Activated T-cell treated with anti-CD3 and anti-CD28 coated beads, Interleukin-2, amount 50 U/mL, for 4 hours (primary cell): ENCODE measurements at regions not wholly inside any gene's neighbourhood (a gene's known extent, or its start where the extent isn't known, plus 50 kb on each side); places are given as distances from the start of the nearest gene placed in this dataset.
A peak's percentile ranks its signal among the peaks of the same experiment; 100 is the strongest.
"Not testable (repeated sequence)": the region's sequence is repeated elsewhere in the genome, so short reads cannot be mapped to it uniquely, and the experiment has no call there.

Source experiments
- ATAC-seq, 2 donors: fragments of 200-7000 bp; cut with Tn5 transposase; one replicate each; pipeline ENCODE4 v1.10.0; 2021
- DNase-seq: peaks from one replicate; pipeline ENCODE4 v3.0.0-alpha.2; 2020
- H3K27me3 Mint-ChIP-seq: one replicate; pipeline ENCODE4 v1.8.0; 2021; ENCODE audit warnings: low read depth, mixed read lengths
- H3K36me3 Mint-ChIP-seq: one replicate; pipeline ENCODE4 v1.8.0; 2022; ENCODE audit warnings: mixed read lengths; ENCODE audit not compliant: insufficient read depth
- H3K4me1 Mint-ChIP-seq: one replicate; pipeline ENCODE4 v1.8.0; 2021; ENCODE audit warnings: low read depth, mixed read lengths
- H3K4me3 Mint-ChIP-seq: one replicate; pipeline ENCODE4 v1.8.0; 2021; ENCODE audit warnings: mild to moderate bottlenecking, moderate library complexity, mixed read lengths
- H3K9me3 Mint-ChIP-seq: one replicate; pipeline ENCODE4 v1.8.0; 2021; ENCODE audit warnings: mixed read lengths

- Mint-ChIP-seq H3K9me3 (no peaks in the 10 kb centered on the region), H3K4me1 (no peaks in the 10 kb centered on the region), H3K27me3 (no peaks in the 10 kb centered on the region), H3K4me3 (no peak overlapping the region), H3K36me3 (no peaks in the 10 kb centered on the region)
- no peak for DNase-seq
- no peak for ATAC-seq
Observed at GRCh38 chr7:69403169-69403568, 195.1 kb upstream of the AUTS2 start.

GRCh38 chr7:69411018-69411417 is 187.3 kb upstream of the AUTS2 start:
- no peak for ATAC-seq
- peaks cover 9% of the 10 kb centered on the region for H3K9me3 Mint-ChIP-seq

GRCh38 chr7:69411466-69411865 is 186.8 kb upstream of the AUTS2 start:
- H3K36me3 Mint-ChIP-seq = no peaks in the 10 kb centered on the region
- no peaks in the 10 kb centered on the region for H3K27me3 Mint-ChIP-seq
- no peak overlapping the region for H3K4me3 Mint-ChIP-seq
- DNase-seq (no peak), ATAC-seq (no peak)
- H3K4me1 Mint-ChIP-seq = no peaks in the 10 kb centered on the region
- peaks cover 9% of the 10 kb centered on the region for H3K9me3 Mint-ChIP-seq

More at GRCh38 chr7:69411018-69411417, 187.3 kb upstream of the AUTS2 start:
- H3K4me3 Mint-ChIP-seq = no peak overlapping the region
- no peak for DNase-seq
- H3K4me1 Mint-ChIP-seq = no peaks in the 10 kb centered on the region
- H3K36me3 Mint-ChIP-seq = no peaks in the 10 kb centered on the region
- H3K27me3 Mint-ChIP-seq = no peaks in the 10 kb centered on the region

GRCh38 chr7:69412331-69413146 is 185.7 kb upstream of the AUTS2 start:
- ATAC-seq = peak; percentile 71 to 89
- Mint-ChIP-seq H3K27me3 (no peaks in the 10 kb centered on the region), H3K4me3 (no peak overlapping the region), H3K4me1 (no peaks in the 10 kb centered on the region), H3K36me3 (no peaks in the 10 kb centered on the region), H3K9me3 (peaks cover 12% of the 10 kb centered on the region)
- DNase-seq = no peak

- Mint-ChIP-seq H3K4me3 (no peak overlapping the region), H3K36me3 (no peaks in the 10 kb centered on the region), H3K27me3 (no peaks in the 10 kb centered on the region), H3K4me1 (no peaks in the 10 kb centered on the region), H3K9me3 (peaks cover 18% of the 10 kb centered on the region)
- no peak for DNase-seq
- no peak for ATAC-seq
Observed at GRCh38 chr7:69414555-69414954, 183.7 kb upstream of the AUTS2 start.

GRCh38 chr7:69418869-69419670 is 179.2 kb upstream of the AUTS2 start:
- DNase-seq (no peak), ATAC-seq (no peak)
- H3K4me1 Mint-ChIP-seq = no peaks in the 10 kb centered on the region
- no peaks in the 10 kb centered on the region for H3K36me3 Mint-ChIP-seq
- peaks cover 18% of the 10 kb centered on the region for H3K9me3 Mint-ChIP-seq
- no peaks in the 10 kb centered on the region for H3K27me3 Mint-ChIP-seq
- no peak overlapping the region for H3K4me3 Mint-ChIP-seq

- Mint-ChIP-seq H3K9me3 (peaks cover 15% of the 10 kb centered on the region), H3K27me3 (no peaks in the 10 kb centered on the region), H3K4me1 (no peaks in the 10 kb centered on the region), H3K4me3 (no peak overlapping the region), H3K36me3 (no peaks in the 10 kb centered on the region)
- ATAC-seq (no peak), DNase-seq (no peak)
Observed at GRCh38 chr7:69419934-69420333, 178.3 kb upstream of the AUTS2 start.

GRCh38 chr7:69422574-69422985 is 175.7 kb upstream of the AUTS2 start:
- ATAC-seq = no peak
- DNase-seq = no peak
- Mint-ChIP-seq H3K4me1 (no peaks in the 10 kb centered on the region), H3K36me3 (no peaks in the 10 kb centered on the region), H3K4me3 (no peak overlapping the region), H3K27me3 (no peaks in the 10 kb centered on the region), H3K9me3 (peaks cover 6% of the 10 kb centered on the region)

- Mint-ChIP-seq H3K4me1 (no peaks in the 10 kb centered on the region), H3K36me3 (no peaks in the 10 kb centered on the region), H3K9me3 (peaks cover 7% of the 10 kb centered on the region), H3K27me3 (peaks cover 13% of the 10 kb centered on the region), H3K4me3 (no peak overlapping the region)
- DNase-seq (no peak), ATAC-seq (no peak)
Observed at GRCh38 chr7:69426705-69427104, 171.6 kb upstream of the AUTS2 start.

- peaks cover 16% of the 10 kb centered on the region for H3K27me3 Mint-ChIP-seq
- peaks cover 7% of the 10 kb centered on the region for H3K9me3 Mint-ChIP-seq
- H3K4me3 Mint-ChIP-seq = no peak overlapping the region
- no peak for DNase-seq
- H3K36me3 Mint-ChIP-seq = no peaks in the 10 kb centered on the region
- H3K4me1 Mint-ChIP-seq = no peaks in the 10 kb centered on the region
- ATAC-seq = no peak
Observed at GRCh38 chr7:69428089-69428488, 170.2 kb upstream of the AUTS2 start.

GRCh38 chr7:69429911-69430383 is 168.3 kb upstream of the AUTS2 start:
- Mint-ChIP-seq H3K27me3 (peaks cover 16% of the 10 kb centered on the region), H3K4me3 (no peak overlapping the region), H3K9me3 (peaks cover 14% of the 10 kb centered on the region), H3K36me3 (no peaks in the 10 kb centered on the region), H3K4me1 (no peaks in the 10 kb centered on the region)
- ATAC-seq = no peak
- DNase-seq = no peak

- H3K4me1 Mint-ChIP-seq = no peaks in the 10 kb centered on the region
- peaks cover 14% of the 10 kb centered on the region for H3K9me3 Mint-ChIP-seq
- H3K4me3 Mint-ChIP-seq = no peak overlapping the region
- DNase-seq (no peak), ATAC-seq (no peak)
- peaks cover 16% of the 10 kb centered on the region for H3K27me3 Mint-ChIP-seq
- H3K36me3 Mint-ChIP-seq = no peaks in the 10 kb centered on the region
Observed at GRCh38 chr7:69430384-69431021, 167.8 kb upstream of the AUTS2 start.

GRCh38 chr7:69431626-69432025 is 166.6 kb upstream of the AUTS2 start:
- no peaks in the 10 kb centered on the region for H3K4me1 Mint-ChIP-seq
- H3K4me3 Mint-ChIP-seq = no peak overlapping the region
- peaks cover 17% of the 10 kb centered on the region for H3K9me3 Mint-ChIP-seq
- ATAC-seq (no peak), DNase-seq (no peak)
- no peaks in the 10 kb centered on the region for H3K36me3 Mint-ChIP-seq
- H3K27me3 Mint-ChIP-seq = peaks cover 16% of the 10 kb centered on the region

GRCh38 chr7:69432276-69432675 is 166.0 kb upstream of the AUTS2 start:
- H3K36me3 Mint-ChIP-seq, H3K4me3 Mint-ChIP-seq, ATAC-seq, DNase-seq, H3K4me1 Mint-ChIP-seq: not testable (repeated sequence)
- H3K9me3 Mint-ChIP-seq = peaks cover 17% of the 10 kb centered on the region
- H3K27me3 Mint-ChIP-seq = peaks cover 16% of the 10 kb centered on the region
